Upper lobe of left lung (tissue), 4 donors: ENCODE measurements at regions not wholly inside any gene's neighbourhood (a gene's known extent, or its start where the extent isn't known, plus 50 kb on each side); places are given as distances from the start of the nearest gene placed in this dataset.

Experiments used
- EP300 ChIP-seq, 4 donors: sonication (generic); formaldehyde crosslinking; IDR thresholded peaks; one replicate each; pipeline ENCODE4 v1.5.1; 2017; ENCODE audit warnings: antibody characterized with exemption in 4 of 4, control low read depth in 2 of 4
- POLR2A ChIP-seq, 4 donors: fragments of 450-650 bp; IDR thresholded peaks; one replicate each; pipeline ENCODE4 v1.5.1; 2016 to 2017; ENCODE audit warnings: antibody characterized with exemption in 4 of 4, mild to moderate bottlenecking in 2 of 4
- TF ChIP-seq, protein P1 (sequence below), 6 experiments: fragments of 450-650 bp in 4 of 6; fragments of 200-600 bp in 2 of 6; sonication (generic) in 2 of 6; IDR thresholded peaks; one replicate each; pipeline ENCODE4 v1.5.1; 2016 to 2019; ENCODE audit warnings: antibody characterized with exemption in 6 of 6

DNA sequence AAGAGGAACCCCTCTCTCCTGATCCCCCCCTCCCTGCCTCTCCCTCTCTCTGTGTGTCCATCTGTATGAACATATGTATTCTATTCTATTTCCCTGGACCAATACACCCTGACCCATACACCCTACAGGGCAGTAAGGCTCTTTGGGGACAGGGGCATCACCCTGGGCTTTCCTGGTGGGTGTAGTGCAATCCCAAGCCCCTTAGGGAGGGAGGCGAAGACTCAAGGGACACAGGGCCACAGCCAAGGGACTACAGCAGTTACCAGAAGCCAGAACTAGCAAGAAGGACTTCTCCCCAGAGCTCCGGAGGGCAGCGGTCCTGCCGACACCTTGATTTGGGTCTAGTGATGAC, 214.2 kb upstream of the RAB6C start:
- TF ChIP-seq, protein P1, sequence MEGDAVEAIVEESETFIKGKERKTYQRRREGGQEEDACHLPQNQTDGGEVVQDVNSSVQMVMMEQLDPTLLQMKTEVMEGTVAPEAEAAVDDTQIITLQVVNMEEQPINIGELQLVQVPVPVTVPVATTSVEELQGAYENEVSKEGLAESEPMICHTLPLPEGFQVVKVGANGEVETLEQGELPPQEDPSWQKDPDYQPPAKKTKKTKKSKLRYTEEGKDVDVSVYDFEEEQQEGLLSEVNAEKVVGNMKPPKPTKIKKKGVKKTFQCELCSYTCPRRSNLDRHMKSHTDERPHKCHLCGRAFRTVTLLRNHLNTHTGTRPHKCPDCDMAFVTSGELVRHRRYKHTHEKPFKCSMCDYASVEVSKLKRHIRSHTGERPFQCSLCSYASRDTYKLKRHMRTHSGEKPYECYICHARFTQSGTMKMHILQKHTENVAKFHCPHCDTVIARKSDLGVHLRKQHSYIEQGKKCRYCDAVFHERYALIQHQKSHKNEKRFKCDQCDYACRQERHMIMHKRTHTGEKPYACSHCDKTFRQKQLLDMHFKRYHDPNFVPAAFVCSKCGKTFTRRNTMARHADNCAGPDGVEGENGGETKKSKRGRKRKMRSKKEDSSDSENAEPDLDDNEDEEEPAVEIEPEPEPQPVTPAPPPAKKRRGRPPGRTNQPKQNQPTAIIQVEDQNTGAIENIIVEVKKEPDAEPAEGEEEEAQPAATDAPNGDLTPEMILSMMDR (IDR thresholded peaks at IDR 0.05), result no peak
- TF ChIP-seq EP300 (IDR thresholded peaks at IDR 0.05) (no peak), POLR2A (IDR thresholded peaks at IDR 0.05) (no peak)
